Prostate gland (tissue), 2 donors: ENCODE measurements at regions not wholly inside any gene's neighbourhood (a gene's known extent, or its start where the extent isn't known, plus 50 kb on each side); places are given as distances from the start of the nearest gene placed in this dataset.

Experiments used
- DNase-seq: peaks from one replicate; pipeline ENCODE4 v3.0.0-alpha.2; 2019; ENCODE audit warnings: low spot score
- H3K27ac ChIP-seq, 2 donors: fragments of 200-600 bp; sonication (generic); 2 replicates each; pipeline ENCODE4 v1.5.1; 2017 to 2019
- H3K27me3 ChIP-seq: fragments of 200-600 bp; sonication (generic); replicated peaks from 2 replicates; pipeline ENCODE4 v1.5.1; 2019; ENCODE audit not compliant: insufficient read depth
- H3K36me3 ChIP-seq, 2 donors: fragments of 200-600 bp; sonication (generic); 1 replicate in 1 of 2; 2 replicates in 1 of 2; pipeline versions ENCODE4 v1.5.1 to v1.8.1; 2017 to 2019
- H3K4me1 ChIP-seq: fragments of 200-600 bp; sonication (generic); replicated peaks from 2 replicates; pipeline ENCODE4 v1.5.1; 2019
- H3K4me3 ChIP-seq, 2 donors: fragments of 200-600 bp; sonication (generic); 2 replicates each; pipeline ENCODE4 v1.5.1; 2017 to 2019
- H3K9me3 ChIP-seq: fragments of 200-600 bp; sonication (generic); 2 replicates; pipeline ENCODE4 v1.5.1; 2017
- CTCF ChIP-seq, 4 experiments: fragments of 200-600 bp in 2 of 4; fragments of 450-650 bp in 2 of 4; sonication (generic) in 2 of 4; IDR thresholded peaks; 1 replicate in 3 of 4; 2 replicates in 1 of 4; pipeline ENCODE4 v1.5.1; 2016 to 2019; ENCODE audit warnings: antibody characterized with exemption in 4 of 4, mild to moderate bottlenecking in 2 of 4, moderate library complexity in 2 of 4
- POLR2A ChIP-seq: fragments of 450-650 bp; IDR thresholded peaks from one replicate; pipeline ENCODE4 v1.6.1; 2016; ENCODE audit warnings: antibody characterized with exemption, mild to moderate bottlenecking
- POLR2AphosphoS5 ChIP-seq: sonication (generic); formaldehyde crosslinking; IDR thresholded peaks from one replicate; pipeline ENCODE4 v1.6.1; 2017; ENCODE audit warnings: antibody characterized with exemption
- WGBS: methylation state at CpG from one replicate; pipeline ENCODE4 v1.1.5; 2018; 5-methylcytosine and 5-hydroxymethylcytosine counted together
- intact Hi-C: fragments of 100-400 bp; cut with DNase I; formaldehyde crosslinking; loops from one replicate; pipeline ENCODE4 v1.14.2; 2022

- H3K27me3 ChIP-seq = no peaks in the 10 kb centered on the region
- H3K36me3 ChIP-seq = no peaks in the 10 kb centered on the region
- no peaks in the 10 kb centered on the region for H3K4me1 ChIP-seq
- no peak for DNase-seq
- 77% methylated on average over 3 of the region's 3 CpGs for WGBS
- H3K27ac ChIP-seq = no peak overlapping the region
- no peaks in the 10 kb centered on the region for H3K9me3 ChIP-seq
- intact Hi-C loops = no loop called here
- H3K4me3 ChIP-seq = no peak overlapping the region
- TF ChIP-seq CTCF (IDR thresholded peaks at IDR 0.05) = no peak
- no peak for TF ChIP-seq POLR2A
- no peak for TF ChIP-seq POLR2AphosphoS5
Measured at GRCh38 chr4:179626687-179627086, 2184.4 kb upstream of the AGA start.

DNA sequence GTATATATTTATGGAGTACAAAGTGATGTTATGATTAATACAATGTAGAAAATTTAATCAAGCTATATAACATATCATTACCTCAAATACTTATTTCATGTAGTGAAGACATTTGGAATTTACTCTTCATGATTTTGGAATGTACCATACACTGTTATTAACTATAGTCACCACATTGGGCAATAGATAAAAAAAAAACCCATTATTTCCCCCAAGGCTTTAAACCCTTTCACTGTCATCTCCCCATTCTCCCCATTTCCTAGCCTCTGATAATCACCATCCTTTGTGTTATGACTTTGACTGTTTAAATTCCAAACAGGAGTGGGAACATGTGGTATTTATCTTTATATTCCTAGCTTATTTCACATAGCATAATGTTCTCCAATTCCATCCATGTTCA is 2189.1 kb upstream of the AGA start:
- intact Hi-C loops = no loop called here
- no peak for DNase-seq
- Histone ChIP-seq H3K4me3 (no peak overlapping the region), H3K4me1 (no peaks in the 10 kb centered on the region), H3K36me3 (no peaks in the 10 kb centered on the region), H3K27me3 (no peaks in the 10 kb centered on the region), H3K9me3 (no peaks in the 10 kb centered on the region), H3K27ac (no peak overlapping the region)
- TF ChIP-seq CTCF (IDR thresholded peaks at IDR 0.05) (no peak), POLR2AphosphoS5 (no peak), POLR2A (no peak)

GRCh38 chr4:179634862-179635261 is 2192.6 kb upstream of the AGA start:
- no peak overlapping the region for H3K27ac ChIP-seq
- 70% methylated on average over 3 of the region's 3 CpGs for WGBS
- no peaks in the 10 kb centered on the region for H3K27me3 ChIP-seq

DNA sequence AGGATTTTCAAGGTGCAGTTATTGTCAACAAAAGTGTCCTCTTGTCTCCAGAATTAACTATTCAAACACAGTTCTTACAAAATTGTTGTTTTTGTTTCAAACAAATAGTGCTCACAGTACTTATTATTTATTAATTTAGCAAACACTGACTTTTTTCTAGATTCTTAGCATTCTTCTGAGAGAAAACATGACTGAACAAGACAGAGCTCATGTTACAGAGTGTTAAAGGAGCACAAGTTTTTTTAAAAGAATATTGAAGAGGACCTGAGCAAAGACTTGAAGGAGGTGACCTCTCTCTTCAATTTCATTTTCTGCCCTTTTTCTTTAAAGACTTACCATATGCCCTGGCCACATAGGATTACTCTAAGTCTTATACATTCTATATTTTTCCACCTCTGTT is 2220.3 kb upstream of the AGA start:
- intact Hi-C loops = no loop called here
- no peaks in the 10 kb centered on the region for H3K27me3 ChIP-seq
- no peaks in the 10 kb centered on the region for H3K9me3 ChIP-seq
- H3K4me1 ChIP-seq = no peaks in the 10 kb centered on the region
- no peak for DNase-seq
- no peak overlapping the region for H3K27ac ChIP-seq
- TF ChIP-seq CTCF (IDR thresholded peaks at IDR 0.05) = no peak
- no peak for TF ChIP-seq POLR2A
- no peak for TF ChIP-seq POLR2AphosphoS5
- no peak overlapping the region for H3K4me3 ChIP-seq
- no peaks in the 10 kb centered on the region for H3K36me3 ChIP-seq

More at GRCh38 chr4:179634862-179635261, 2192.6 kb upstream of the AGA start:
- intact Hi-C loops = no loop called here
- no peak for DNase-seq
- H3K4me1 ChIP-seq = no peaks in the 10 kb centered on the region
- no peaks in the 10 kb centered on the region for H3K36me3 ChIP-seq
- H3K9me3 ChIP-seq = no peaks in the 10 kb centered on the region
- TF ChIP-seq POLR2A (no peak), CTCF (IDR thresholded peaks at IDR 0.05) (no peak), POLR2AphosphoS5 (no peak)
- no peak overlapping the region for H3K4me3 ChIP-seq

DNA sequence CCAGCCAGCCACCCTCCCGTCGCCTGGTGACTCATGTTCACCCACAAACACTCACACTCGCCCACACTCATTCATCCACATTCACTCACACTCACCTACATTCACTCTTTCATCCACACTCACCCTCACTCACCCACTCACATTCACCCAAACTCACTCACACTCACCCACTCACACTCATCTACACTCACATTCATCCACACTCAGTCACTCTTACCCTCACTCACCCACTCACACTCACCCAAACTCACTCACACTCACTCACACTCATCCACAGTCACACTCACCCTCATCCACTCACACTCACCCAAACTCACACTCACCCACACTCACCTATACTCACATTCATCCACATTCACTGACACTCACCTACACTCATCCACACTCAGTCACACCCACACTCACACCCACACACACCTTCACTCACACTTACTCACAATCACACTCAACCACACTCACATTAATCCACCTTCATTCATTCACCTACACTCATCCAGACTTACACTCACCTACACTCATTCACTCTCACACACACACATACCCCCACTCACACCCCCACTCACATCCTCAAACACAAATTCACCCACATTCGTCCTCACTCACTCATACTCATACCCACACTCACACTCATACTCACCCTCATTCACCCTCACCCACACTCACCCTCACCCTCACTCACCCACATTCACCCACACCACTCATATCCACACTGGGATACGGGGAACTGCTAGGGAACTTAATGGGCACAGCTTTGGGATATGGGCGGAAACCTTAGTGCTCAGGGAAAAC is 2221.6 kb upstream of the AGA start:
- H3K27me3 ChIP-seq = no peaks in the 10 kb centered on the region
- no peaks in the 10 kb centered on the region for H3K36me3 ChIP-seq
- no peaks in the 10 kb centered on the region for H3K9me3 ChIP-seq
- H3K4me3 ChIP-seq = no peak overlapping the region
- intact Hi-C loops = no loop called here
- H3K4me1 ChIP-seq = no peaks in the 10 kb centered on the region
- TF ChIP-seq CTCF (IDR thresholded peaks at IDR 0.05) = no peak
- no peak for TF ChIP-seq POLR2A
- TF ChIP-seq POLR2AphosphoS5 = no peak
- 95% methylated on average over 6 of the region's 6 CpGs for WGBS
- H3K27ac ChIP-seq = no peak overlapping the region
- no peak for DNase-seq
